ENCODE measurements at regions not wholly inside any gene's neighbourhood (a gene's known extent, or its start where the extent isn't known, plus 50 kb on each side); places are given as distances from the start of the nearest gene placed in this dataset.

GRCh38 chr16:76207270-76207669 is 69.9 kb upstream of the CNTNAP4 start:
- no peaks in the 10 kb centered on the region for H3K27me3 ChIP-seq (replicated peaks; ENCODE audit: insufficient read depth)
- no peaks in the 10 kb centered on the region for H3K9me3 ChIP-seq
- ATAC-seq (ENCODE audit: insufficient number of reproducible peaks, low FRiP score, low read depth) = no peak
- H3K36me3 ChIP-seq = no peaks in the 10 kb centered on the region
- DNase-seq (ENCODE audit: low spot score) = no peak
- TF ChIP-seq CTCF (IDR thresholded peaks at IDR 0.05) = no peak
- H3K27ac ChIP-seq = no peak overlapping the region
- no peak overlapping the region for H3K4me3 ChIP-seq
- H3K4me1 ChIP-seq (ENCODE audit: control insufficient read depth in 1 of 2, low read depth in 2 of 2) = no peaks in the 10 kb centered on the region

DNA sequence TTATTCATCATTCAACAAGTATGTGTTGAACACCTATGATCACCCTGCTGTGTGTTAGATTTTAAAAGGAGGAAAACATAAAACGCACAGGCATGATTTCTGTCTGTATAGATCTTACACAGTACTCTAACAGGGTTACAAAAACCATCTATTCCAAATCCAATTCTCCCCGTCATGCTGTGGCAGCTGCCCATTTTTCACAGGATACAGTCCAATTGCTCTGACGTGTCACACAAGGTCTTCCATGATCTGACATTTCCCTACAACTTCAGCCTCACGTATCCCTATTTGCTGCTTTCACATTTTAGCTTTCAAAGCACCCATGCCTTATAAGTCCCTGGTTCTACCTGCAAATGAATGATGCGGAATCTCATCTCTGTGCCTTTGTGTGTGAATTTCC is 67.0 kb upstream of the CNTNAP4 start:
- no peaks in the 10 kb centered on the region for H3K36me3 ChIP-seq
- TF ChIP-seq CTCF (IDR thresholded peaks at IDR 0.05) = no peak

GRCh38 chr16:76213860-76214259 is 63.3 kb upstream of the CNTNAP4 start:
- DNase-seq (ENCODE audit: low spot score) (no peak), ATAC-seq (ENCODE audit: insufficient number of reproducible peaks, low FRiP score, low read depth) (no peak)
- H3K27ac ChIP-seq = no peak overlapping the region
- no peaks in the 10 kb centered on the region for H3K9me3 ChIP-seq
- H3K27me3 ChIP-seq (replicated peaks; ENCODE audit: insufficient read depth) = no peaks in the 10 kb centered on the region
- no peaks in the 10 kb centered on the region for H3K36me3 ChIP-seq
- TF ChIP-seq CTCF (IDR thresholded peaks at IDR 0.05) = no peak
- no peak overlapping the region for H3K4me3 ChIP-seq
- no peaks in the 10 kb centered on the region for H3K4me1 ChIP-seq (ENCODE audit: control insufficient read depth in 1 of 2, low read depth in 2 of 2)

More for the DNA sequence above, 67.0 kb upstream of the CNTNAP4 start:
- ATAC-seq (ENCODE audit: insufficient number of reproducible peaks, low FRiP score, low read depth) (no peak), DNase-seq (ENCODE audit: low spot score) (no peak)
- H3K27me3 ChIP-seq (replicated peaks; ENCODE audit: insufficient read depth) = no peaks in the 10 kb centered on the region
- no peak overlapping the region for H3K4me3 ChIP-seq
- no peaks in the 10 kb centered on the region for H3K4me1 ChIP-seq (ENCODE audit: control insufficient read depth in 1 of 2, low read depth in 2 of 2)
- H3K27ac ChIP-seq = no peak overlapping the region
- no peaks in the 10 kb centered on the region for H3K9me3 ChIP-seq

DNA sequence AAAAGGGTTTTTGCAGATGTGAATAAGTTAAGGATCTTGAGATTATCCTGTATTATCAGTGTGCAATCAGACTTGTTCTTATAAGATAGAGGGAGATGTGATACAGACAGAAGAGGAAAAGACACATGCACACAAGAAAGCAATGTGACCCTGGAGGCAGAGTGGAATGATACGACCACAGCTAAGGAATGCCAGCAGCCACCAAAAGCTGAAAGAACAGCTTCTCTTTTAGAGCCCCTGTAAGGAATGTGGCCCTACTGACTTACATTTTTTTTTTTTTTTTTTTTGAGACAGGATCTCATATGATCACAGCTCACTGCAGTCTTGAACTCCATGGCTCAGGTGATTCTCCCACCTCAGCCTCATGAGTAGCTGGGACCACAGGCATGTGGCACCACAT is 62.3 kb upstream of the CNTNAP4 start:
- Histone ChIP-seq H3K27ac (no peak overlapping the region), H3K4me3 (no peak overlapping the region), H3K36me3 (no peaks in the 10 kb centered on the region), H3K27me3 (replicated peaks; ENCODE audit: insufficient read depth) (no peaks in the 10 kb centered on the region), H3K9me3 (no peaks in the 10 kb centered on the region), H3K4me1 (ENCODE audit: control insufficient read depth in 1 of 2, low read depth in 2 of 2) (no peaks in the 10 kb centered on the region)
- TF ChIP-seq CTCF (IDR thresholded peaks at IDR 0.05) = no peak
- no peak for ATAC-seq (ENCODE audit: insufficient number of reproducible peaks, low FRiP score, low read depth)
- DNase-seq (ENCODE audit: low spot score) = no peak

DNA sequence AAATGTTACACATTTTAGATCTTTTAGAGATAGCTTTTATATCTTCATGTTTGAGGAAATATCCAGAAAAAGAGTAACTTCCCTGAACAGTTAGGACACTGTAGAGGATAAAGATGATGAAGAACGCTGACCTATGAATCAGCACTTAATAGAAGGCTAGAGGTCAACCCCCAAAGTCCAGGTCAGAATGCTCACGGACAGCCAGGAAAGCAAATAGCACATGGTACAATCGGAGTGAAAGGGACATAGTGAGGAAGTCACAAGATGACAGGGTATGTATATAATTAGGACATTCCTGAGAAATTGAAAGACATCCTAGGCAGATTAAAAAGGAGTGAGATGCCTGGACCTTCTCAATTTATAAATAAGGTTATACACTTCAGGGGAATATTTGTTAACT is 55.1 kb upstream of the CNTNAP4 start:
- no peaks in the 10 kb centered on the region for H3K4me1 ChIP-seq (ENCODE audit: control insufficient read depth in 1 of 2, low read depth in 2 of 2)
- no peak for ATAC-seq (ENCODE audit: insufficient number of reproducible peaks, low FRiP score, low read depth)
- no peak overlapping the region for H3K27ac ChIP-seq
- H3K36me3 ChIP-seq = no peaks in the 10 kb centered on the region
- H3K27me3 ChIP-seq (replicated peaks; ENCODE audit: insufficient read depth) = no peaks in the 10 kb centered on the region
- H3K4me3 ChIP-seq = no peak overlapping the region
- no peak for DNase-seq (ENCODE audit: low spot score)
- no peak for TF ChIP-seq CTCF (IDR thresholded peaks at IDR 0.05)
- H3K9me3 ChIP-seq = no peaks in the 10 kb centered on the region
